ENCODE measurements at regions not wholly inside any gene's neighbourhood (a gene's known extent, or its start where the extent isn't known, plus 50 kb on each side); places are given as distances from the start of the nearest gene placed in this dataset.

- no peak for TF ChIP-seq POLR2AphosphoS5 (IDR thresholded peaks at IDR 0.05)
- no peak for TF ChIP-seq CTCF (IDR thresholded peaks at IDR 0.05)
Measured at GRCh38 chr15:85311647-85312046, 68.8 kb upstream of the AKAP13 start.
